ENCODE measurements at regions not wholly inside any gene's neighbourhood (a gene's known extent, or its start where the extent isn't known, plus 50 kb on each side); places are given as distances from the start of the nearest gene placed in this dataset.

GRCh38 chr5:141790630-141791029 lies 87.6 kb downstream of the PCDH1 start:
- TF ChIP-seq, protein P1, sequence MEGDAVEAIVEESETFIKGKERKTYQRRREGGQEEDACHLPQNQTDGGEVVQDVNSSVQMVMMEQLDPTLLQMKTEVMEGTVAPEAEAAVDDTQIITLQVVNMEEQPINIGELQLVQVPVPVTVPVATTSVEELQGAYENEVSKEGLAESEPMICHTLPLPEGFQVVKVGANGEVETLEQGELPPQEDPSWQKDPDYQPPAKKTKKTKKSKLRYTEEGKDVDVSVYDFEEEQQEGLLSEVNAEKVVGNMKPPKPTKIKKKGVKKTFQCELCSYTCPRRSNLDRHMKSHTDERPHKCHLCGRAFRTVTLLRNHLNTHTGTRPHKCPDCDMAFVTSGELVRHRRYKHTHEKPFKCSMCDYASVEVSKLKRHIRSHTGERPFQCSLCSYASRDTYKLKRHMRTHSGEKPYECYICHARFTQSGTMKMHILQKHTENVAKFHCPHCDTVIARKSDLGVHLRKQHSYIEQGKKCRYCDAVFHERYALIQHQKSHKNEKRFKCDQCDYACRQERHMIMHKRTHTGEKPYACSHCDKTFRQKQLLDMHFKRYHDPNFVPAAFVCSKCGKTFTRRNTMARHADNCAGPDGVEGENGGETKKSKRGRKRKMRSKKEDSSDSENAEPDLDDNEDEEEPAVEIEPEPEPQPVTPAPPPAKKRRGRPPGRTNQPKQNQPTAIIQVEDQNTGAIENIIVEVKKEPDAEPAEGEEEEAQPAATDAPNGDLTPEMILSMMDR (IDR thresholded peaks at IDR 0.05; ENCODE audit: poor library complexity, severe bottlenecking), result no peak
- TF ChIP-seq REST (IDR thresholded peaks at IDR 0.05; ENCODE audit: borderline replicate concordance) (no peak), RAD21 (conservative IDR thresholded peaks at IDR 0.05) (no peak), EP300 (conservative IDR thresholded peaks at IDR 0.05; ENCODE audit: poor library complexity, severe bottlenecking) (no peak), TAF1 (IDR thresholded peaks at IDR 0.05; ENCODE audit: low read depth) (no peak), SMC3 (conservative IDR thresholded peaks at IDR 0.05; ENCODE audit: poor library complexity) (no peak), MXI1 (conservative IDR thresholded peaks at IDR 0.05; ENCODE audit: poor library complexity, severe bottlenecking) (no peak), EZH2 (IDR thresholded peaks at IDR 0.05; ENCODE audit: borderline replicate concordance, insufficient read depth, low read length, poor library complexity, severe bottlenecking) (no peak)

All from neural cell (in vitro differentiated cells).